Endodermal cell (in vitro differentiated cells): ENCODE measurements at regions not wholly inside any gene's neighbourhood (a gene's known extent, or its start where the extent isn't known, plus 50 kb on each side); places are given as distances from the start of the nearest gene placed in this dataset.

Experiments used
- DNase-seq: peaks from one replicate; pipeline ENCODE4 v3.0.0-alpha.2; 2017
- H3K27ac ChIP-seq: 2 replicates; pipeline ENCODE4 v1.5.1; 2013; ENCODE audit warnings: mild to moderate bottlenecking, low read depth, low read length, moderate library complexity
- H3K27me3 ChIP-seq: 2 replicates; pipeline ENCODE4 v1.6.1; 2013; ENCODE audit warnings: mild to moderate bottlenecking, low read length, moderate library complexity; ENCODE audit not compliant: insufficient read depth, control insufficient read depth, poor library complexity, severe bottlenecking
- H3K36me3 ChIP-seq: 2 replicates; pipeline ENCODE4 v1.7.0; 2013; ENCODE audit warnings: mild to moderate bottlenecking, low read length, moderate library complexity; ENCODE audit not compliant: control insufficient read depth, insufficient read depth
- H3K4me1 ChIP-seq: one replicate; pipeline ENCODE4 v1.7.0; 2013; ENCODE audit warnings: low read length; ENCODE audit not compliant: control insufficient read depth, insufficient read depth
- H3K4me3 ChIP-seq: 2 replicates; pipeline ENCODE4 v1.5.1; 2013; ENCODE audit warnings: mild to moderate bottlenecking, low read length, moderate library complexity
- H3K9ac ChIP-seq: 2 replicates; pipeline ENCODE4 v1.6.1; 2013; ENCODE audit warnings: mild to moderate bottlenecking, low read length, moderate library complexity; ENCODE audit not compliant: poor library complexity, severe bottlenecking; ENCODE audit errors: extremely low read depth
- H3K9me3 ChIP-seq: 2 replicates; pipeline ENCODE4 v1.6.1; 2013; ENCODE audit warnings: mild to moderate bottlenecking, low read length, moderate library complexity; ENCODE audit not compliant: control insufficient read depth
- H3K27ac Mint-ChIP-seq: 2 replicates; pipeline ENCODE4 v1.8.0; 2020; ENCODE audit warnings: mixed read lengths
- H3K27me3 Mint-ChIP-seq: 2 replicates; pipeline ENCODE4 v1.8.0; 2021; ENCODE audit warnings: mild to moderate bottlenecking, mixed read lengths; ENCODE audit not compliant: insufficient read depth
- H3K36me3 Mint-ChIP-seq: 2 replicates; pipeline ENCODE4 v1.8.0; 2020; ENCODE audit warnings: low read depth, mixed read lengths
- H3K4me1 Mint-ChIP-seq: 2 replicates; pipeline ENCODE4 v1.8.0; 2020; ENCODE audit warnings: mixed read lengths
- H3K4me3 Mint-ChIP-seq: 2 replicates; pipeline ENCODE4 v1.8.0; 2020; ENCODE audit warnings: mild to moderate bottlenecking, moderate library complexity, mixed read lengths
- H3K9me3 Mint-ChIP-seq: 2 replicates; pipeline ENCODE4 v1.8.0; 2020; ENCODE audit warnings: mild to moderate bottlenecking, mixed read lengths
- WGBS, 2 experiments: methylation state at CpG; one replicate each; pipeline versions ENCODE4 v1.1.5 to v1.1.7; 2013; ENCODE audit warnings: missing lambda C conversion rate in 2 of 2, mixed read lengths in 1 of 2; ENCODE audit not compliant: insufficient coverage in 1 of 2, insufficient read length in 1 of 2; 5-methylcytosine and 5-hydroxymethylcytosine counted together
- TF ChIP-seq, protein P1 (sequence below): fragments of 200-600 bp; sonication (generic); conservative IDR thresholded peaks from 2 replicates; pipeline ENCODE4 v1.5.0; 2021; ENCODE audit warnings: antibody characterized with exemption, mild to moderate bottlenecking

- no peaks in the 10 kb centered on the region for H3K9me3 ChIP-seq
- no peak overlapping the region for H3K4me3 Mint-ChIP-seq
- no peak for DNase-seq
- no peaks in the 10 kb centered on the region for H3K36me3 ChIP-seq
- H3K4me1 ChIP-seq = no peaks in the 10 kb centered on the region
- no peak overlapping the region for H3K27ac Mint-ChIP-seq
- no peak overlapping the region for H3K4me3 ChIP-seq
- H3K4me1 Mint-ChIP-seq = no peaks in the 10 kb centered on the region
- no peaks in the 10 kb centered on the region for H3K27me3 ChIP-seq
- no peak overlapping the region for H3K9ac ChIP-seq
- no peaks in the 10 kb centered on the region for H3K36me3 Mint-ChIP-seq
- no peaks in the 10 kb centered on the region for H3K9me3 Mint-ChIP-seq
- H3K27ac ChIP-seq = no peak overlapping the region
- peaks cover 4% of the 10 kb centered on the region for H3K27me3 Mint-ChIP-seq
- 70% methylated on average over 4 of the region's 4 CpGs; no CpG with 5 or more reads in 1 of the 2 experiments for WGBS, 2 experiments
- TF ChIP-seq, protein P1, sequence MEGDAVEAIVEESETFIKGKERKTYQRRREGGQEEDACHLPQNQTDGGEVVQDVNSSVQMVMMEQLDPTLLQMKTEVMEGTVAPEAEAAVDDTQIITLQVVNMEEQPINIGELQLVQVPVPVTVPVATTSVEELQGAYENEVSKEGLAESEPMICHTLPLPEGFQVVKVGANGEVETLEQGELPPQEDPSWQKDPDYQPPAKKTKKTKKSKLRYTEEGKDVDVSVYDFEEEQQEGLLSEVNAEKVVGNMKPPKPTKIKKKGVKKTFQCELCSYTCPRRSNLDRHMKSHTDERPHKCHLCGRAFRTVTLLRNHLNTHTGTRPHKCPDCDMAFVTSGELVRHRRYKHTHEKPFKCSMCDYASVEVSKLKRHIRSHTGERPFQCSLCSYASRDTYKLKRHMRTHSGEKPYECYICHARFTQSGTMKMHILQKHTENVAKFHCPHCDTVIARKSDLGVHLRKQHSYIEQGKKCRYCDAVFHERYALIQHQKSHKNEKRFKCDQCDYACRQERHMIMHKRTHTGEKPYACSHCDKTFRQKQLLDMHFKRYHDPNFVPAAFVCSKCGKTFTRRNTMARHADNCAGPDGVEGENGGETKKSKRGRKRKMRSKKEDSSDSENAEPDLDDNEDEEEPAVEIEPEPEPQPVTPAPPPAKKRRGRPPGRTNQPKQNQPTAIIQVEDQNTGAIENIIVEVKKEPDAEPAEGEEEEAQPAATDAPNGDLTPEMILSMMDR = no peak
Observed at GRCh38 chr10:130459011-130459410, 322.8 kb downstream of the GLRX3 start.

- H3K9ac ChIP-seq = no peak overlapping the region
- no peak overlapping the region for H3K27ac Mint-ChIP-seq
- no peaks in the 10 kb centered on the region for H3K9me3 ChIP-seq
- H3K4me3 Mint-ChIP-seq = no peak overlapping the region
- H3K36me3 ChIP-seq = no peaks in the 10 kb centered on the region
- no peaks in the 10 kb centered on the region for H3K36me3 Mint-ChIP-seq
- WGBS, 2 experiments = 70 to 93% methylated on average over 2 to 7 of the region's 7 CpGs
- no peak overlapping the region for H3K27ac ChIP-seq
- H3K27me3 Mint-ChIP-seq = peaks cover 4% of the 10 kb centered on the region
- H3K27me3 ChIP-seq = no peaks in the 10 kb centered on the region
- H3K4me1 Mint-ChIP-seq = no peaks in the 10 kb centered on the region
- no peak overlapping the region for H3K4me3 ChIP-seq
- TF ChIP-seq, protein P1 = no peak
- no peaks in the 10 kb centered on the region for H3K4me1 ChIP-seq
- DNase-seq = peak; percentile 75
- H3K9me3 Mint-ChIP-seq = no peaks in the 10 kb centered on the region
Observed at GRCh38 chr10:130459851-130460490, 323.8 kb downstream of the GLRX3 start.

DNA sequence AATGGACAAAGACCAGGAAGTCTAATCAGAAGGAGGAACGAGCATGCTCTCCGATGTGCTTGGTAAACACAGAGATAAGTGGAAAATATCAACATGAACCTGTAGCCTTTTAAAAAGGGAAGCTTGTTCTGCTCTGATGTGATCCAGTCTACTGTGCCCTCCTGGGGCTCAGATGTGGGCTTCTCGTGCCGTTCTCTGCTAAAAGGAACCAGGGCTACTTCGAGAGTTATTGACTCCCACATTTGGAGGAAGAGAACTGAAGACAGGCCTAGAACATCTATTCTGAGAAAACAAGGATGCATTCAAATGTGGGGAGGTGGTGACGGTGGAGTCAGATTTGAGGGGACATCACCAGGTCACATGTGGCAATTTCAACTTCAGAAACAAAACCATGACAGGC lies 325.4 kb downstream of the GLRX3 start:
- Histone ChIP-seq H3K27me3 (no peaks in the 10 kb centered on the region), H3K4me3 (no peak overlapping the region), H3K27ac (no peak overlapping the region), H3K36me3 (no peaks in the 10 kb centered on the region), H3K9me3 (no peaks in the 10 kb centered on the region), H3K4me1 (no peaks in the 10 kb centered on the region), H3K9ac (no peak overlapping the region)
- Mint-ChIP-seq H3K27ac (no peak overlapping the region), H3K36me3 (no peaks in the 10 kb centered on the region), H3K4me1 (no peaks in the 10 kb centered on the region), H3K9me3 (peaks cover under 1% of the 10 kb centered on the region), H3K27me3 (peaks cover 6% of the 10 kb centered on the region), H3K4me3 (no peak overlapping the region)
- TF ChIP-seq, protein P1 = no peak
- 90 to 96% methylated on average over 4 to 6 of the region's 6 CpGs for WGBS, 2 experiments
- DNase-seq = no peak
